Right lobe of liver (tissue), 4 donors: ENCODE measurements at regions not wholly inside any gene's neighbourhood (a gene's known extent, or its start where the extent isn't known, plus 50 kb on each side); places are given as distances from the start of the nearest gene placed in this dataset.

Experiments
- CTCF ChIP-seq, 4 donors: fragments of 200-600 bp in 3 of 4; fragments of 450-650 bp in 1 of 4; IDR thresholded peaks; one replicate each; pipeline versions ENCODE4 v1.5.1 to v1.8.0; 2016 to 2022; ENCODE audit warnings: antibody characterized with exemption in 4 of 4, mild to moderate bottlenecking in 2 of 4
- POLR2A ChIP-seq: fragments of 450-650 bp; IDR thresholded peaks from one replicate; pipeline ENCODE4 v1.6.1; 2017; ENCODE audit warnings: antibody characterized with exemption, mild to moderate bottlenecking
- donor health status: DM: no; HTN: no; CAD: no.
- donor health status: DM: no; HTN: no; CAD: no.
- donor health status: DM: no; HTN: yes; CAD: no.

DNA sequence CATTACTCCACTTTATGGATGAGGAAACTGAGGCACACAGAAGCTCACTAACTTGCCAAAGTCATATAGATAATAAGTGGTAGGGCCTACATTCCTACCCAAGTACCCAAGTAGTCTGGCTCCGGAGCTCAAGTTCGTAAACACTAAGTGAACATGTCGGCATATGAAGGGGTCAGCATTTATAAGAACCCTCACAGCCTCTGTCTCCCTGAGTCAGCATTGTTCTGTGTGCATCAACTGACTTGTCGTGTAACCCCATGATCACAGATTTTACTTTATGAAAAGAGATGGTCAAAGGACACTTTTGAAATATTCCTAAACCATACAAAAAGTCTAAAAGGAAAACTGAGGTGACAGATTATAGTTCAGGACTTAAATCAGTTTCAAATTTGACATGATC is 260.1 kb upstream of the CCDC54 start:
- TF ChIP-seq POLR2A (no peak), CTCF (IDR thresholded peaks at IDR 0.05) (no peak)
